Lower leg skin (tissue), 3 donors: ENCODE measurements at regions not wholly inside any gene's neighbourhood (a gene's known extent, or its start where the extent isn't known, plus 50 kb on each side); places are given as distances from the start of the nearest gene placed in this dataset.

Source experiments
- POLR2A ChIP-seq, 2 donors: fragments of 450-650 bp; IDR thresholded peaks; one replicate each; pipeline ENCODE4 v1.6.1; 2016 to 2017; ENCODE audit warnings: antibody characterized with exemption in 2 of 2, mild to moderate bottlenecking in 1 of 2, moderate library complexity in 1 of 2
- TF ChIP-seq, protein P1 (sequence below), 3 donors: fragments of 450-650 bp; IDR thresholded peaks; one replicate each; pipeline ENCODE4 v1.5.1; 2016; ENCODE audit warnings: antibody characterized with exemption in 3 of 3, mild to moderate bottlenecking in 3 of 3, moderate library complexity in 2 of 3

DNA sequence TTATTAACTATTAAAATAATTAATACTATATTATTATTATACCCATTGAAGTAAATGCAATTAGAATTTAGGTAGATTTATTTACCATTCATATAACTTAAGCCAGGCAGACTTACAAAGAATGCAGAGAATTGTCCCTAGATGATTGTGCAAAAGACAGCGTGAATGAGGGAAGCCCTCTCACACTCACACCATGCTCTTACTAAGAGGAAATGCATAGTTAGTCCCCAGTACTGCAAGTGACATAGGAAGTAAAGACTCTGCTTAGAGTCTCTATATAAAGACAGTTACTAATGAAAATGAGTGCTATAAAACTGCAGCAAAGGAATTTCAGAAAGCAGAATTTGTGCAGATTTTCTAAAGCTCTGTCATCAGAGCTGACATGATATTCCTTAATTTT lies 270.4 kb downstream of the ZBBX start:
- TF ChIP-seq, protein P1, sequence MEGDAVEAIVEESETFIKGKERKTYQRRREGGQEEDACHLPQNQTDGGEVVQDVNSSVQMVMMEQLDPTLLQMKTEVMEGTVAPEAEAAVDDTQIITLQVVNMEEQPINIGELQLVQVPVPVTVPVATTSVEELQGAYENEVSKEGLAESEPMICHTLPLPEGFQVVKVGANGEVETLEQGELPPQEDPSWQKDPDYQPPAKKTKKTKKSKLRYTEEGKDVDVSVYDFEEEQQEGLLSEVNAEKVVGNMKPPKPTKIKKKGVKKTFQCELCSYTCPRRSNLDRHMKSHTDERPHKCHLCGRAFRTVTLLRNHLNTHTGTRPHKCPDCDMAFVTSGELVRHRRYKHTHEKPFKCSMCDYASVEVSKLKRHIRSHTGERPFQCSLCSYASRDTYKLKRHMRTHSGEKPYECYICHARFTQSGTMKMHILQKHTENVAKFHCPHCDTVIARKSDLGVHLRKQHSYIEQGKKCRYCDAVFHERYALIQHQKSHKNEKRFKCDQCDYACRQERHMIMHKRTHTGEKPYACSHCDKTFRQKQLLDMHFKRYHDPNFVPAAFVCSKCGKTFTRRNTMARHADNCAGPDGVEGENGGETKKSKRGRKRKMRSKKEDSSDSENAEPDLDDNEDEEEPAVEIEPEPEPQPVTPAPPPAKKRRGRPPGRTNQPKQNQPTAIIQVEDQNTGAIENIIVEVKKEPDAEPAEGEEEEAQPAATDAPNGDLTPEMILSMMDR (IDR thresholded peaks at IDR 0.05) = no peak
- no peak for TF ChIP-seq POLR2A (IDR thresholded peaks at IDR 0.05)
